ENCODE measurements at regions not wholly inside any gene's neighbourhood (a gene's known extent, or its start where the extent isn't known, plus 50 kb on each side); places are given as distances from the start of the nearest gene placed in this dataset.

- TF ChIP-seq CTCF (IDR thresholded peaks at IDR 0.05; ENCODE audit: poor library complexity) (no peak), EZH2phosphoT487 (IDR thresholded peaks at IDR 0.05; ENCODE audit: low read depth, severe bottlenecking, unreplicated experiment) (no peak), EZH2 (IDR thresholded peaks at IDR 0.05; ENCODE audit: borderline replicate concordance) (no peak)
Observed at GRCh38 chr5:159519365-159519764, 189.1 kb upstream of the IL12B start.

Measured in hepatocyte (in vitro differentiated cells).